ENCODE measurements at regions not wholly inside any gene's neighbourhood (a gene's known extent, or its start where the extent isn't known, plus 50 kb on each side); places are given as distances from the start of the nearest gene placed in this dataset.

GRCh38 chr11:26909991-26910591, 83.8 kb upstream of the FIBIN start:
- no peak for TF ChIP-seq EZH2 (IDR thresholded peaks at IDR 0.05; ENCODE audit: borderline replicate concordance, low read depth, low read length)
- TF ChIP-seq ZNF695 (CRISPR knock-in tag; IDR thresholded peaks at IDR 0.05), result no peak
- Histone ChIP-seq H3K4me2 (ENCODE audit: insufficient read depth, low read length) (no peak overlapping the region), H2AFZ (ENCODE audit: low read depth, low read length) (no peak overlapping the region), H3K4me1 (replicated peaks in 1 of 2; ENCODE audit: control insufficient read depth in 2 of 2, insufficient read depth in 2 of 2, low read length in 2 of 2) (no peaks in the 10 kb centered on the region), H3K9me1 (ENCODE audit: control insufficient read depth, insufficient read depth, low read length) (no peaks in the 10 kb centered on the region), H3K27ac (ENCODE audit: extremely low read depth, low read depth, low read length) (no peak overlapping the region), H3K27me3 (ENCODE audit: control insufficient read depth in 2 of 2, insufficient read depth in 2 of 2, low read length in 2 of 2) (no peaks in the 10 kb centered on the region), H3K79me2 (ENCODE audit: control insufficient read depth, insufficient read depth, low read length) (no peaks in the 10 kb centered on the region), H4K20me1 (replicated peaks; ENCODE audit: control insufficient read depth, insufficient read depth, low read length) (no peaks in the 10 kb centered on the region), H3K9ac (ENCODE audit: insufficient read depth in 1 of 2, low read depth in 2 of 2, low read length in 2 of 2) (no peak overlapping the region), H3K36me3 (ENCODE audit: control insufficient read depth, insufficient read depth, low read length) (no peaks in the 10 kb centered on the region), H3K4me3 (no peak overlapping the region), H3K9me3 (replicated peaks; ENCODE audit: control insufficient read depth, insufficient read depth, low read depth, low read length) (no peaks in the 10 kb centered on the region)
- FAIRE-seq (no peak), ATAC-seq (no peak), DNase-seq (ENCODE audit: extremely low read depth in 1 of 4, low spot score in 3 of 4) (no peak)
- intact Hi-C loops (cut with micrococcal nuclease) (no loop called here), in situ Hi-C loops (cut with MboI) (no loop called here)
- ChIA-PET CTCF (ENCODE audit: low intra/inter-chr PET ratio) (no interaction called here), POLR2A (no interaction called here)
- BruUV-seq (replicated peaks), result no TSS peak
- WGBS (ENCODE audit: insufficient coverage, low coverage, missing lambda C conversion rate), result 0% methylated on average over 6 of the region's 6 CpGs

- WGBS (ENCODE audit: insufficient coverage, low coverage, missing lambda C conversion rate), result 2% methylated on average over 6 of the region's 6 CpGs
- intact Hi-C loops (cut with micrococcal nuclease) (no loop called here), in situ Hi-C loops (cut with MboI) (no loop called here)
- Histone ChIP-seq H3K79me2 (ENCODE audit: control insufficient read depth, insufficient read depth, low read length) (no peaks in the 10 kb centered on the region), H3K9ac (ENCODE audit: insufficient read depth in 1 of 2, low read depth in 2 of 2, low read length in 2 of 2) (no peak overlapping the region), H3K9me1 (ENCODE audit: control insufficient read depth, insufficient read depth, low read length) (no peaks in the 10 kb centered on the region), H3K4me2 (ENCODE audit: insufficient read depth, low read length) (no peak overlapping the region), H3K4me3 (no peak overlapping the region), H3K36me3 (ENCODE audit: control insufficient read depth, insufficient read depth, low read length) (no peaks in the 10 kb centered on the region), H3K27me3 (ENCODE audit: control insufficient read depth in 2 of 2, insufficient read depth in 2 of 2, low read length in 2 of 2) (no peaks in the 10 kb centered on the region), H4K20me1 (replicated peaks; ENCODE audit: control insufficient read depth, insufficient read depth, low read length) (no peaks in the 10 kb centered on the region), H2AFZ (ENCODE audit: low read depth, low read length) (no peak overlapping the region), H3K9me3 (replicated peaks; ENCODE audit: control insufficient read depth, insufficient read depth, low read depth, low read length) (no peaks in the 10 kb centered on the region), H3K27ac (ENCODE audit: extremely low read depth, low read depth, low read length) (no peak overlapping the region), H3K4me1 (replicated peaks in 1 of 2; ENCODE audit: control insufficient read depth in 2 of 2, insufficient read depth in 2 of 2, low read length in 2 of 2) (no peaks in the 10 kb centered on the region)
- POLR2A ChIA-PET, result no interaction called here
- TF ChIP-seq MBD2 (IDR thresholded peaks at IDR 0.05; ENCODE audit: borderline replicate concordance, low read depth) (no peak), NFYB (IDR thresholded peaks at IDR 0.05; ENCODE audit: extremely low read depth, insufficient read length) (no peak), DIDO1 (tag; IDR thresholded peaks at IDR 0.05; ENCODE audit: low read depth) (no peak), ZNF785 (CRISPR knock-in tag; IDR thresholded peaks at IDR 0.05) (no peak), ZBTB34 (CRISPR knock-in tag; IDR thresholded peaks at IDR 0.05) (no peak)
- ATAC-seq, result no peak
- no peak for DNase-seq (ENCODE audit: extremely low read depth in 1 of 4, low spot score in 3 of 4)
- CTCF ChIA-PET (ENCODE audit: low intra/inter-chr PET ratio), result no interaction called here
- BruUV-seq (replicated peaks), result no TSS peak
- FAIRE-seq, result no peak
Measured at GRCh38 chr11:26914968-26915367, 78.9 kb upstream of the FIBIN start.

All from K562 (cell line).